CMK (cell line): ENCODE measurements at regions not wholly inside any gene's neighbourhood (a gene's known extent, or its start where the extent isn't known, plus 50 kb on each side); places are given as distances from the start of the nearest gene placed in this dataset.
"Not testable (repeated sequence)": the region's sequence is repeated elsewhere in the genome, so short reads cannot be mapped to it uniquely, and the experiment has no call there.

ENCODE experiments used
- DNase-seq: peaks from one replicate; pipeline ENCODE4 v3.0.0-alpha.2; 2010; ENCODE audit warnings: low read depth

DNA sequence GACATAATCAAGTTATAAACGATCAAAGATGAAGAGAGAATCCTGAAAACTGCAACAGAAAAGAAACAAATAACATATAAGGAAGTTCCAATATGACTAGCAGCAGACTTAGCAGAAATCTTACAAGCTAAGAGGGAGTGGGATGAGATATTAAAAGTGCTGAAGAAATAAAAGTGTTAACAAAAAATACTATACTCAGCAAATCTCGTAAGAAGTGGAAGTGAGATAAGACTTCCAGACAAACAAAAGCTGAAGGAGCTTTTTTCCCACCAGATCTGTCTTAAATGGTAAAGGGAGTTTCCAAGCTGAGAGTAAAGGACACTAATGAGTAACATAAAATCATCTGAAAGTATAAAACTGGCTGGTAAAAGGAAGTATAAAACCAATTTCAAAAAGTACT is 2036.0 kb upstream of the C9orf72 start:
- no peak for DNase-seq

DNA sequence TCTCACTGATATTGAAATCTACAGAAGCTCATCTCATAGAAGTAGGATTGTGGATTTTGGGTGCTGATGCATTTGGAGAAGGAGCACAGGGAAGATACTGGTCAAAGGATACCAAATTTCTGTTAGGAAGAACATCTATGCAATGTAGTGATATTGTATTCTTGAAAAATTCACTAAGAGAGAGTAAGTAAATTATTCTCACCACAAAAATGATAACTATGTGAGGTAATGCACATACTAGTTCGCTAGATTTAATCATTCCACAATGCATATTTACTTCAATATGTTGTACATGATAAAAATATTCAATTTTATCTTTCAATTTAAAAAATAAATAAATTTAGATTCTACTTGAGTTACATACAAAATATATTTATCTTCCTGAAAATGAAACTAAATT is 2040.5 kb upstream of the C9orf72 start:
- no peak for DNase-seq

DNA sequence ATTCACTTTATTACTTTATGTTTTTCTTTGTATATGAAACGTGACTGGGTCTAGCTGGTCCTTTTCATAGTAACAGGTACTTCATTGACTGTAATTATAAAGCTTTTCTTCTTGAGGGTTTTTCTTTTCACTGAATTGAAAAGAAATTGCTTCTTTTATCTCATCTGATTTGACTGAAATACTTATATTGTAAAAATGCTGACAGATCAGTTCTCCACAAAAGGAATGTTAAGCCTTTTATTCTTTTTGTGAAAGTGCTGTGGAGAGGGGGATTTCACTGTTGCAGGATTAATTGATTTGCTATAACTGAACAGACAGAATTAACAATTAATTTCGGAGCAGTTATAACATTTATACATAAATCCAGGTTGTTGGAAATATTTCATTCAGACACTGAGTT is 2043.6 kb upstream of the C9orf72 start:
- DNase-seq, result no peak

DNA sequence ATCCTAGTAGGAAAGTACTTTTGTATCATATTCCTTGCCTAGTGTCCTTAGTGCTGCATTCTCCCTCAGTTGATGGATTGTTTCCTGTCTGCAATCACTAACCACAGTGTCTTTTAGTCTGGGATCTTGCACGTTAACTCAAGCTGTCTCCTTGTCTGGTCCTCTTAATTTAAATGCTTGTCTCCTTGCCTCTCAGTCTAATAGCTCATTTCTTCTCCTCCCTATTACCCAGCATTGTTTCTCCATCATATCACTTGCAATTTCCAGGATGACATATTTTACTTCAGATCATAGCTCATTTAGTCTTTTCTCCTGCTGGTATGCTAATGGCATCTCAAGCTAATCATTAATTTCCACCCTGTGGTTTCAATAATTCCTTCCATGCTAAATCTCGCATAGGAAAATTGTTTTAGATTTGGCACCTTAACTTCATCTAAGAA is 2052.0 kb upstream of the C9orf72 start:
- no peak for DNase-seq

DNA sequence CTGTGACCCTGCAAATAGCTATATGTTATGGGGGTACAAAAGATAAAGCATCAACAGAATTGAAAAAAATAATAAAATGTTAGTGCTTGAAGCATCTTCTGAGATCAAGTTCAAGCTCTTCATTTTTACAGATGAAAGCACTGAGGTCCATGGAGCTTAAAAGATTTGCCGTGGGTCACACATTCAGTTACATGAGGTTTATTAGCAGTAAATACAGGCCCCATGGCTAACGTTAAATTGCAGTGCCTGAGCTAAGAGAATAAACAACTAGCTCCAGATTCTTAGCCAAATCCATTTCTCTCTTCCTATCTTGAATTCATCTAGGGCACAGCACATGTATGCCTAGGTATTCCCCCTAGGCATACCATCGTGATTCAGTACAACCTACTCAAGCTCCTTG is 2052.7 kb upstream of the C9orf72 start:
- DNase-seq, result no peak

DNA sequence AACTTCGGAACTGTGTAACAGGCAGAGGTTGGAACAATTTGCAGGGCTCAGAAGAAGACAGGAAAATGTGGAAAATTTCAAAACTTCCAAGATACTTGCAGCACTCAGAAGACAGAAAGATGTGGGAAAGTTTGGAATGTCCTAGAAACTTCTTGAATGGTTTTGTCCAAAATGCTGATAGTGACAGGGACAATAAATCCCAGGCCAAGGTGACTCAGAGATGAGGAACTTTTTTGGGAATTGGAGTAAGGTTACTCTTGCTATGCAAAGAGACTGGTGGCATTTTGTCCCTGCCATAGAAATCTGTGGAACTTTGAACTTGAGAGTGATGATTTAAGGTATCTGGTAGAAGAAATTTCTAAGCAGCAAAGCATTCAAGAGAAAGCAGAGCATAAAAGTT is 2055.6 kb upstream of the C9orf72 start:
- DNase-seq, result not testable (repeated sequence)

DNA sequence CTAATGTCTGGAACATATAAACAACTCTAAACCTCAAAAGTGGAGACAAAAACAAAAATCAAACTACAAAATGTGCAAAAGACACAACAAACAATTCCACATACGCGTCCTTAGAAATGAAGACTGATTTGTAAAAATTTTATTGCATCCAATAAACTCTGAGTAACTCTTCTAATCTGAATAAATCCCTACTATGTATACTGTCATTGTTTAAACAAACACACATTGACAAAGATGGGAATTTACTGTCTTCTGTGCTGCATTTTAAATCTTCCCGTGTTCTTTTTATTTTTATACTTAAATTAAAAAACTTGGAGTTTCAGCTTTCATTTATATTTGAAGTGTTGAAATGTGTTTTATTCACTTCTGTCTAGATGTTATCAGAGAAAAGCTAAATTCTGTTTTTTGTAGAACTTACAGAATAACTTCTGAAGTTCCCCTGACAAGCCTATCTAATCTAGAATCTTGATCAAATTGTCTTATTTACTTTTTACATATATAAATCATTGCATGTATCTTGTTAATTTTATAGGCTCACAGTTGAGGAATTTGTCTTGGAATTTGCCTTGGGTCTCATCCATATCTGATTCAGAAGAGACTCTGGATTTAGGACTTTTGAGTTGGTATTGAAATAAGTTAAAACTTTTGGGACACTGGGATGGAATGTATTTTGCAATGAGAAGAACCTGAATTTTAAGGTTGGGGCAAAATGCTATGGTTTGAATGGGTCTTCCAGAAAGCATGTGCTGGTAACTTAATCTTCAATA is 2064.4 kb upstream of the C9orf72 start:
- DNase-seq, result no peak

DNA sequence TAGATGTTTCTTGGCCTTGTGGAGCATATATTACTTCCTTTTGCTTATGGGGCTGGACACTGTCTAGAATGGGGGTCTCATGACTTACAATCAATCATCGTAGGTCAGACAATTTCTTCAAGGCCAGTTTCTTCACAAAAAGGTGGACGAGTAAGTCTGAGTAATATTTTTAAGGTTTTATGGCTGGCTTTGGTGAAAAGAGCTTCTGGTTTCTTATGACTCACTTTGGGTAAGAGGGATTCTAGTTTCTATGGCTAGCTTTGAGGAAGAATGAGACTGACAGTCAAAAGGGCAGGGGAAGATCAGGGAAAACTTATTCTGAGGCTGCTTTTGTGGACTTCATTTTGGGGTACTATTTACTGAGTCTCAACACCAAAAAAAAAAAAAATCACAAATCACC is 2067.2 kb upstream of the C9orf72 start:
- no peak for DNase-seq

DNA sequence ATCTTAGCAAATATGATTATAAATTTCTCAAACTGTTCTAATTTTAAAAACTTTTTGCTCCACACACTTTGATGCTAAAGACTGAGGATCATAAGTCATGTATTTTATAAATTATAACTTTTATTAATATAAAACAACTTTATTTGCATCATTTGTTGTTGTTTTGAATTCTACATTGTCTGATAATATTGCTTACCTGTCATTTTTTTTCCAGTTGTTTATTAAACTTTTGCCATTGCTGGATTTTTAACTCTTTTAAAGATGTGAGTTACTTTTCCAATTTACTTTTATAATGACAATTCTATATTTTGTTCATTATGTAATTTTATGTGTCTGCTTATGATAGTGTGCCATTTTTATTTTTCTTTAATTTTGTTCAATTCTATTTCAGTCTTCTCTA is 2071.2 kb upstream of the C9orf72 start:
- no peak for DNase-seq

DNA sequence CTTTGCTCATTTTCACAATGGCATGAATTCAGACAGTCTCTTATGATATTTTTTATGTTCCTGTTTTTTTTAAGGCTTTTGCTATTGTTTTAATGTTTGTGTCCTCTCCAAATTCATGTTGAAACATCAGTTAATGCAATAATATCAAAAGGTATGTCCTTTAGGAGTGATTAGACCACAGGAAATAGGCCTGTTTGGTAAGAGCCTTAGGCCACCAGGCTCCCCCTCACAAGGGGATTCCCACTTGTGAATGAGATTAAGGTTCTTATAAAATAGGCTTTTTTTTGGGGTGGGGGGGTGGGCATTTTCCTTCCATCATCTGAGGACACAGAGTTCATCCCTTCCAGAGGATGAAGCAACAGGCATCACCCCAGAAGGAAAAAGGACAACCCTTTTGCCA is 2074.2 kb upstream of the C9orf72 start:
- DNase-seq, result no peak

DNA sequence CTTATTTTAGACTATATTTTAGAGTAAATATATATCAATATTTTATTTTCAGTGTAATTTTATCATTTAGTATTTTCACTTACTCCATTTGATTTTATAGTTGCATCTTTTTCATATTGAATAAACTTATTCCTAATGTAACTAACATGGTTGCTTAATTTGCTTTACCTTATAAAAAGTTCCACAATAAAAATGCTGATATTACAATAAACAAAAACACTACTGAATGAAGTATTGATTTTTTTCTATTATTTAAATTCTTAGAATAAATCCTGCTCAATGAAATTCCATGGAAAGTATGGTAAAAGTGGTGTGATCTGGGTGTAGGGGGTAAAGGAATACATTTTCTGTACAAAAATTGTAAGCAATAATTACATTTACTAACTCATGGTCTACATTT is 2074.9 kb upstream of the C9orf72 start:
- no peak for DNase-seq

DNA sequence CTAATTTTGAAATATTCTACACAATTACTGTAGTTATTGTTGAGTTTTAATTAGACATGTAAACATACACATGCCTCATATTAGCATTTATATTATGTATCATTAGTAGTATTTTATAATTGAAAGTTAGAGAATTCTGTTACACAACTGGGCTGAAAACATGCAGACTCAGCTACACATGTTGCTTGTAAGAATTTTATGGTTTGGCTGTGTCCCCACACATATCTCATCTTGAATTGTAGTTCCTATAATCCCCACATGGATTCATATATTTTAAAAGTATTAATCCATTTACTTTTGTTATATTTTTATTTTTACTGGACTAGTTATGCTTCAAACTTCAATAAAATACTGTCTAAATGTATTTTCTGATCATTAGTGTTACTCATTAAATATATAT is 2075.3 kb upstream of the C9orf72 start:
- DNase-seq, result no peak

DNA sequence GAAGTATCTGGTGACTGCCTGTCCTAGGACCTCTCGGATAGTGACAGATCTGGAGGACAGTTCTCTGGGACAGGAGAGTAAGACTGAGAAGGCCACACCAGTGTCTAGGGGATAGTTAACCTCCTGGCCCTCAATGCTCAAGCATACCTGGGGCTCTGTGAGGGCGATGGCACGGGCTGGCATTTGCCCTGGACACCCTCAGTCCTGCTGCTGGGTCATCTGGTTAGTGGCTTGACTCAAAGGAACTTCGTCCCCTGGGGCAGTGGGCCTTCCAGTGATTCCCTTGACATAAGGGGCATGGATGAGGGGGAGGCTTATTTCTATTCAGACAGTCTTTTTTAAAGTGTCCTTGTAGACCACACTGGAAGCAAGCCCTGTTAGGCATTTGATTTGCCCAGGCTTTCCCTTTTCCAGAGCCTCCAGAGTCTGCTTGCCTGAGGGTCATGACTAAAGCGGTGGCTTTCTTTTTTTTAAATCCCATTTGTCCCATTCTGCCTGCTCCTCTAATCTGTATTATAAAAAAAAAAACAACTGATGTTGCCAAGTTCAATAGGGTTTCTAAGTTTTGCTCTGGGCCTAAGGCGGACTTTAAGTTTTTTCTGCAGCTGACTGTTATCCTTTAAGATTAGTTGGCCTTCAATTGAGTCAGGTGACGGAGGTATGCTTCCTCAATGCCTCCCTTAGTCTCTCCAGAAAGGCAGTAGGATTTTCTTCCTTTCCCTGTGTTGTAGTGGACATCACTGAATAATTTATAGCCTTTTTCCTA is 2083.5 kb upstream of the C9orf72 start:
- no peak for DNase-seq

DNA sequence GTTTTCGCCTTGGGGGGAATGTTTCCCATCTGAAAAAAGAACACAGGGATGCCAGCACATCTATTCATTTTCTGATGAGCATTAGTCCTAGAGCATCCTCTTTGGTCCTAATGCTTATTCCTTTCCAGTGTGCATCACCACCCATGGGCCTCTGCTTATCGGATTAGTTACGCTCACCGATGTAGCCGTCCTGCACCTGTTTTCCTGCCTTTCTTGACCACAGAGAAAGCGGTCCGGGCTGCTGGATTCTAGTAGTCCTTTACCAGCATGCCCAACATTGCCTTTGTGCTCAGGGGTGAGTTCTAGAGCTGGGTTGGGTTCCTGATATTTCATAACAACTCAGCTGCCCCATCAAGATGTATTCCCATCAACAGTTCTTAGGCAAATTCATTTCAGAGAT is 2084.5 kb upstream of the C9orf72 start:
- DNase-seq, result no peak

DNA sequence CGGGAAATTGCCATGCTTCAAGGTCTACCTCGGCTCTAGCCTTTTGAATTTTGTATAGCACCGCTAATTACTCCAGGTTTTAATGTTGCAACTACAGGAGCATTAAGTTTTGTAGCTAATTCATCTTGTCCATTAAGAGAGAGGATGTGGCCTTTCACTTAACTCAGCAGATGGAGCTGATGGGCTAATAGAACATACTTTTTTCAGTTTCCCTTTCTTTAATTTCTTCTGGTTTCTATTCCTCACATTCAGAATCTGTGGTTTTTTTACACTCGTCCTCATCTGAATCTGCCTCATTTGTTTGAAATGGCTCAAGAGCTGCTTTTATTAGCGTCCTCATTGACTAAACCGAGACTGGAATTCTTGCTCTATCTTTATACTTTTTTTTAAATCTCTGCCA is 2085.7 kb upstream of the C9orf72 start:
- no peak for DNase-seq

DNA sequence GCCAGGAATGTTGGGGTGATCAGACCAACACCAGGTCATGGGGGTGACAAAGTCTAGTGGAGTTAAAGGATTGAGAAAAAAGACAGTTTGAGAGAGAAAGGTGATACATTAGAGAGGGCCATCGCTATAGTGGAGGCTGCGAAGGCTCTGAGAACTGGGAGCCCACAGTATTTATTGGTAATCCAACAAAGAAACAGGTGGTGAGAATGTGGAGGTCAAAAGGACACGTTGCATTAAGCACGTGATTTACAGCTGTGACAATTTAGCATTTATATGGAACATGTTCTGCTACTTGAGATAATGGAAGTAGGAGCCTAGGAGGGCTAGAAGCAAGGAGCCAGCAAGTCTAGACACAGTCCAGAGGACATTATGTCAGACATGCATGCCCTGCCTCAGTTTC is 2086.5 kb upstream of the C9orf72 start:
- DNase-seq, result no peak

DNA sequence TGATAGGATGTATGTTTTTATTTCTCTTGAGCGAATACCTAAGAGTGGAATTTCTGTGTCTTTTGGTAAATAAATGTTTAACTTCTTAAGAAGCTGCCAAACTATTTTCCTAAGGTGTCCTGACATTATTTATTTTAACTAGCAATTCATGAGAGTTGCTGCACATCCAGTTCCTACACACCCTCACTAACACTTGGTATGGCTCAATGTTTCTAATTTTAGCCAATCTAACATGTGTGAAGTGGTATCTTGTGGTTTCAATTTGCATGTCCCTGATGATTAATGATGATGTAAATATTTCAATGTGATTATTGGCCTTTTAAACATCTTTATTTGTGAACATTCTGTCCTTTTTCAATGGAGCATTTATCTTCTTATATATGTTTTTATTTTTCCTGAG is 2095.5 kb upstream of the C9orf72 start:
- DNase-seq, result no peak

DNA sequence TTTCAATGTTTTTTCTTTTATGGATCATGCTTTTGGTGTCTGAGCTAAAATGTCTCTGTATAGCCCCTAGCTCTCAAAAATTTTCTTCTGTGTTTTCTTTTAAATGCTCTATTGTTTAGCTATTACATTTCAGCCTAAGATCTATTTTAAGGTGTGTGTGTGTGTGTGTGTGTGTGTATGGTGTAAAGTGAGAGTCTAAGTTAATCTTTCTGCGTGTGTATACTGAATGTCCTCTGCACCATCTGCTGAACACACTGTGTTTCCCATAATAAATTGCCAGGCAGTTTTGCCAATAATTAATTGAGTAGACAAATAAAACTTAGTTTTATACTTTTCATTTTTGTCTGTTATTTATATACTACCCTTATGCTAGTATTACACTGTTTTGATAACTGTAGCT is 2096.3 kb upstream of the C9orf72 start:
- no peak for DNase-seq

DNA sequence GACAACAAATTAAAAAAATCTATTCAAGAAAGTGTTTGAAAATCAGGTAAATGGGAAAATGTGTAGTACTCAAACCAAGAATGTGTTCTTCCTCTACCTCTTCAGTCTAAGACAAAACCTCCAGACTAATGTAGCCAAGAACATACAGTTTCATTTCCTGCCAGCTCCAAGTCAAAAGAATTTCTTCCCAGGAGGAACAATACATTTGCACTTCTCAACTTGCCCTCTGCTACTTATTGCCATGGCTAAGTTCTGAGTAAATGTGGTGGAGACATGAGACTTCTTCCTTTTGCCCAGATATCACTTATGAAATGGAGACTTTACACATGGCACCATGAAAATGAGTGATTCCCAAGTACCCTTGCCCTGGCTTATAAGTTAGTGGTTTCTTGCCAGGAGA is 2112.2 kb upstream of the C9orf72 start:
- DNase-seq, result no peak

DNA sequence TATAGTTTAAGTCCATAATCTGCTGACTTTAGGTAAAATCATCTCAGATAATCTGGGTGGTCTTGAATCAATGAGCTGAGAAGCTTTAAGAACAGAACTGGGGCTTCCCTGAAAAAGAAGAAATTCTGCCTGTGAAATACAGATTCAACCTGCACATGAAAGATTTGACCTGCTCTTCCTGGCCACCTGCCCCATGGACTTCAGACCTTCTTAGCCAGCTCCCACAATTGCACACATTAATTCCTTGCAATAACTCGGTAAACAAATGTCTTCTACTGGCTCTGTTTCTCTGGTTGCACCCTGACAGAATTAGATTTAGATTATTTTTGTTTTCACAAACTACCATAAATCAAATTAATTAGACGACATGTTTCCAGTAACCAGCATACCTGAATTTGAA is 2117.9 kb upstream of the C9orf72 start:
- DNase-seq, result no peak

DNA sequence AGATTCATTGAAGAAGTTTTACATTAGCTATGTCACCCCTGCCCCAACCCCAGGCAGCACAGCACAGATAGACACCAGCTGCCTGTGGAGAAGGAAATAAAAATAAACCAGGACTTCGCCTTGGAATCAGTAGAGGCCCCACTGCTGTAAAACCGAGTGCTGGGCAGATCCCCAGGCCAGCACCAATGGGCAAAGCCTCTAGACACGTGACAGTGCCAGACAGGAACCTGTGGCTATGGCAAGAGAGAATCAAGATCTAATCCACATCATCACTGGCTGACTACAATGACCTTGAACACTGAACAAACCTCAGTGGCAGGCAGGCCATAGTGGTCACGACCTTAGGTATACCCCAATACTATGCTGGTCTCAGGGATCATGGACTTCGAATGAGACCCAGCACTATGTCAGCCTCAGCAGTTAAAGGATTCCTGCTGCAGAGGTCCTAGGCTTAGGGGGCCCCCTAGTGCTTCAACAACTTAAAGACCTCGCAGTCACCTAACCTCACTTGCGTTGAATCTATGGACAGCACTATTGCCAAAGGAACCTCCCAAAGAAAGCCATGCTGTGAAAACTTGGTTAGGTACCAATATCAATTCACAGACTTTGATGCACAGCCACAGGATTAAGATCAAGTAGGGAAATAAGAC is 2118.6 kb upstream of the C9orf72 start:
- DNase-seq, result no peak

DNA sequence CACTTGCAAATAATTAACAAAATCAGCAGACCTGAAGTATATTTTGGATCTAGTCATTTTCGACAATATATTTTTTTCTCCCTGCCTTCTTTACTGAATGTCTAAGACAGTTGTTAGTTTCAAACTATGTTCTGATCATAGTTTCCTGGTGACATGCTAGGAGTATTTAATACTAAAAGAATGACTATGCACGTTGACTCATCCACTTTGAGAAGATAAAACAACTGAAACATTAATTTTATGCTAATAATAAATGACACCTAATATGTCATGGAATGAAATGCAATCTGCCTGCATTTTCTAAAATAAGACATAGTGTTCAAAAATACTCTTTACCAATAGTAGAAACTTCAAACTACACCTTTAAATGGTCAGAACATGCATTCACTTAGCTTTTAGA is 2123.7 kb upstream of the C9orf72 start:
- DNase-seq, result no peak

DNA sequence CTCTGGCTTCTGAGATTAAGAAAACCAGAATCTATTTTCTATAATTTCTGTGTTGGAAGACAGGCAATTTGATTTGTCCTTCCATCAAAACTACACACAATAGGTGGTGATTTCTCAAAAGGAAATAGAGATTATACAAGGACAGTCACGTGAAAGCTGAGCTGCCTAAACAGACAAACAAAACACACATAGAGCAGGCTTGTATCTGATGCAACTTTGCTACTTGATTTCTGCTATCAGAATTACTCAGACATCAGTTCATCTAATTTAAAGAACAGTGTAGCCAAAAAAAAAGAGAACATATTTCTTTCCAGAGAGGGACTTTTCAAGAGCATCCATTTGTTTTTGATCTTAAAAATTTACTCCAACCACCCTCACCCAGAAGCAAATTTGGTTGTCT is 2128.3 kb upstream of the C9orf72 start:
- no peak for DNase-seq
